Neural progenitor cell (in vitro differentiated cells): ENCODE measurements at regions not wholly inside any gene's neighbourhood (a gene's known extent, or its start where the extent isn't known, plus 50 kb on each side); places are given as distances from the start of the nearest gene placed in this dataset.
A peak's percentile ranks its signal among the peaks of the same experiment; 100 is the strongest.

Experiments used
- DNase-seq: peaks from one replicate; pipeline ENCODE4 v3.0.0-alpha.2; 2016; ENCODE audit warnings: low spot score
- H2AFZ ChIP-seq: fragments of 200-600 bp; sonication (generic); replicated peaks from 2 replicates; pipeline ENCODE4 v1.6.1; 2016; ENCODE audit warnings: antibody characterized with exemption
- H3F3A ChIP-seq: fragments of 200-600 bp; sonication (generic); 2 replicates; pipeline ENCODE4 v1.6.1; 2016; ENCODE audit warnings: antibody characterized with exemption, low read depth
- H3K27ac ChIP-seq: fragments of 200-600 bp; sonication (generic); 2 replicates; pipeline ENCODE4 v1.5.1; 2016; ENCODE audit warnings: mild to moderate bottlenecking
- H3K27me3 ChIP-seq: fragments of 200-600 bp; sonication (generic); 2 replicates; pipeline ENCODE4 v1.6.1; 2016; ENCODE audit warnings: mild to moderate bottlenecking, moderate library complexity
- H3K36me3 ChIP-seq: fragments of 200-600 bp; sonication (generic); 2 replicates; pipeline ENCODE4 v1.5.1; 2016
- H3K4me1 ChIP-seq: fragments of 200-600 bp; sonication (generic); 2 replicates; pipeline ENCODE4 v1.6.1; 2016; ENCODE audit warnings: mixed run types
- H3K4me2 ChIP-seq: fragments of 200-600 bp; sonication (generic); 2 replicates; pipeline ENCODE4 v1.6.1; 2016
- H3K4me3 ChIP-seq: fragments of 200-600 bp; sonication (generic); 2 replicates; pipeline ENCODE4 v1.5.1; 2016
- H3K79me2 ChIP-seq: fragments of 200-600 bp; sonication (generic); 2 replicates; pipeline ENCODE4 v1.6.1; 2016; ENCODE audit warnings: low read depth
- H3K9ac ChIP-seq: fragments of 200-600 bp; sonication (generic); 2 replicates; pipeline ENCODE4 v1.6.1; 2016
- H3K9me3 ChIP-seq: fragments of 200-600 bp; sonication (generic); 2 replicates; pipeline ENCODE4 v1.5.1; 2016; ENCODE audit warnings: low read depth
- H4K20me1 ChIP-seq: fragments of 200-600 bp; sonication (generic); 2 replicates; pipeline ENCODE4 v1.6.1; 2016; ENCODE audit warnings: low read depth
- H3K27ac Mint-ChIP-seq: 3 replicates; pipeline ENCODE4 v1.8.0; 2021; ENCODE audit warnings: mixed read lengths
- H3K27me3 Mint-ChIP-seq: 2 replicates; pipeline ENCODE4 v1.8.0; 2022; ENCODE audit warnings: low read depth, mild to moderate bottlenecking, inconsistent platforms, moderate library complexity, mixed read lengths; ENCODE audit not compliant: insufficient read depth
- H3K36me3 Mint-ChIP-seq: 3 replicates; pipeline ENCODE4 v1.8.0; 2021; ENCODE audit warnings: mixed read lengths
- H3K4me1 Mint-ChIP-seq: 3 replicates; pipeline ENCODE4 v1.8.0; 2021; ENCODE audit warnings: mixed read lengths
- H3K4me3 Mint-ChIP-seq: 3 replicates; pipeline ENCODE4 v1.8.0; 2021; ENCODE audit warnings: mild to moderate bottlenecking, moderate library complexity, mixed read lengths
- H3K9me3 Mint-ChIP-seq: 3 replicates; pipeline ENCODE4 v1.8.0; 2020; ENCODE audit warnings: mixed read lengths
- EZH2 ChIP-seq: fragments of 200-600 bp; sonication (generic); IDR thresholded peaks from 2 replicates; pipeline ENCODE4 v1.6.1; 2017; ENCODE audit warnings: antibody characterized with exemption, mild to moderate bottlenecking, moderate library complexity
- EZH2phosphoT487 ChIP-seq: fragments of 200-600 bp; sonication (generic); IDR thresholded peaks from 2 replicates; pipeline ENCODE4 v1.6.1; 2017; ENCODE audit warnings: antibody characterized with exemption
- TF ChIP-seq, protein P1 (sequence below): fragments of 200-600 bp; sonication (generic); IDR thresholded peaks from 2 replicates; pipeline ENCODE4 v1.5.1; 2017; ENCODE audit warnings: antibody characterized with exemption, mild to moderate bottlenecking

DNA sequence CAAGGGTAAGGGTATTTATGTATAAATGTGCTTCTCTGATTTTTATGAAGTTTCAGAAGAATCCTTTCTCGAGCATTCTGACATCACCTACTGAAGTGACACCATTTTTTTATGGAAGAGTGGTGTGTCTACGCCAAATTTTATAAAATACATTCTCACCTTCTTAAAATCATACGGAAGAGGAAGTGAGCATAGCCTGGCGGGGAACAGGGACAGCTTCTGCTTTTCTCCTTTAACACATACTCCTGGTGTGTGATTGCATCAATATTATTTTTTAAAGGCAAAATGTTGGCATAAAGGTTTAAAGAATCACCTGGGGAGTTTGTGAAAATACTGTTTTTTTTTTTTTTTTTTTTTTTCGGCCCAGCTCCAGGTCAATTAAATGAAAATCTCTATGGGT lies 733.6 kb upstream of the MAN1A1 start:
- Histone ChIP-seq H3K27me3 (no peaks in the 10 kb centered on the region), H3K9ac (no peak overlapping the region), H3K79me2 (no peaks in the 10 kb centered on the region), H3K4me1 (no peaks in the 10 kb centered on the region), H3K4me3 (no peak overlapping the region), H4K20me1 (no peaks in the 10 kb centered on the region), H3K27ac (no peak overlapping the region), H3K4me2 (no peak overlapping the region), H3K36me3 (no peaks in the 10 kb centered on the region), H3F3A (no peaks in the 10 kb centered on the region), H3K9me3 (no peaks in the 10 kb centered on the region), H2AFZ (no peak overlapping the region)
- TF ChIP-seq, protein P1, sequence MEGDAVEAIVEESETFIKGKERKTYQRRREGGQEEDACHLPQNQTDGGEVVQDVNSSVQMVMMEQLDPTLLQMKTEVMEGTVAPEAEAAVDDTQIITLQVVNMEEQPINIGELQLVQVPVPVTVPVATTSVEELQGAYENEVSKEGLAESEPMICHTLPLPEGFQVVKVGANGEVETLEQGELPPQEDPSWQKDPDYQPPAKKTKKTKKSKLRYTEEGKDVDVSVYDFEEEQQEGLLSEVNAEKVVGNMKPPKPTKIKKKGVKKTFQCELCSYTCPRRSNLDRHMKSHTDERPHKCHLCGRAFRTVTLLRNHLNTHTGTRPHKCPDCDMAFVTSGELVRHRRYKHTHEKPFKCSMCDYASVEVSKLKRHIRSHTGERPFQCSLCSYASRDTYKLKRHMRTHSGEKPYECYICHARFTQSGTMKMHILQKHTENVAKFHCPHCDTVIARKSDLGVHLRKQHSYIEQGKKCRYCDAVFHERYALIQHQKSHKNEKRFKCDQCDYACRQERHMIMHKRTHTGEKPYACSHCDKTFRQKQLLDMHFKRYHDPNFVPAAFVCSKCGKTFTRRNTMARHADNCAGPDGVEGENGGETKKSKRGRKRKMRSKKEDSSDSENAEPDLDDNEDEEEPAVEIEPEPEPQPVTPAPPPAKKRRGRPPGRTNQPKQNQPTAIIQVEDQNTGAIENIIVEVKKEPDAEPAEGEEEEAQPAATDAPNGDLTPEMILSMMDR = no peak
- TF ChIP-seq EZH2 (no peak), EZH2phosphoT487 (no peak)
- no peak overlapping the region for H3K27ac Mint-ChIP-seq
- no peaks in the 10 kb centered on the region for H3K36me3 Mint-ChIP-seq
- DNase-seq = no peak
- H3K4me3 Mint-ChIP-seq = no peak overlapping the region
- no peaks in the 10 kb centered on the region for H3K4me1 Mint-ChIP-seq
- H3K27me3 Mint-ChIP-seq = peaks cover 3% of the 10 kb centered on the region
- peaks cover 10% of the 10 kb centered on the region for H3K9me3 Mint-ChIP-seq

DNA sequence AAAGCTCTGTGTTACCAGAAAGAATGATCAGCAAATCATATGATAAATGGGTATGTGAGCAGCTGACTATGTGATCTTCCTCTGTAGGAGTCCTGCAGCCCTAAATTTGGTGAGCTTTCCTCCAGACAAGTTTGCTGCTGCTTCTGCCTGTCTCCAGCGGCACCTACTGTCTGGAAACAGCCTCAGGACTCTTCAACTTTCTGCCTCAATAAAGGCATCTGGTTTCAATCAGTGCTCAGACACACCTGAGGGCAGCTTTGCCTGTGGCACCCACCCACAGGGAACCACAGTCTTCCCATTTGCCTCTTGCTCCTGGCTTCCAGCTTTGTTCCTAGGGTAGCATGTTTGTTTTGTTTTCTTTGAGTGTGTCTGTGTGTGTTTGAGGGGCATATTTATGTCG lies 727.9 kb upstream of the MAN1A1 start:
- no peaks in the 10 kb centered on the region for H3K36me3 Mint-ChIP-seq
- peaks cover 3% of the 10 kb centered on the region for H3K27me3 Mint-ChIP-seq

DNA sequence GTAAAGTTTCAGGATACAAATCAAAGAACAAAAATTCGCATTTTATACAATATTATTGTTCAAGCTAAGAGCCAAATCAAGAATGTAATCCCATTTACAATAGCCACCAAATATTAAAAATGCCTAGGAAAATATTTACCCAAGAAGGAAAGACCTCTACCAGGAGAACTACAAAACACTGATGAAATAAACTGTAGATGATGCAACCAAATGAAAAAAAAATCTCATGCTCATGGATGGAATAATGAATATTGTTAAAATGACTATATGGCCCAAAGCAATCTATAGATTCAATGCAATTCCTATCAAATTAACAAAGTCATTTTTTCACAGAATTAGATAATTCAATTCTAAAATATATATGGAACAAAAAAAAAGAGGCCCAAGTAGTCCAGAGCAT lies 708.8 kb upstream of the MAN1A1 start:
- no peak overlapping the region for H3K27ac ChIP-seq
- no peaks in the 10 kb centered on the region for H4K20me1 ChIP-seq
- no peaks in the 10 kb centered on the region for H3K79me2 ChIP-seq
- H2AFZ ChIP-seq = no peak overlapping the region
- H3K4me1 Mint-ChIP-seq = no peaks in the 10 kb centered on the region
- no peak overlapping the region for H3K9ac ChIP-seq
- H3K36me3 Mint-ChIP-seq = no peaks in the 10 kb centered on the region
- no peak overlapping the region for H3K4me3 Mint-ChIP-seq
- no peak overlapping the region for H3K4me3 ChIP-seq
- no peak overlapping the region for H3K27ac Mint-ChIP-seq
- no peak overlapping the region for H3K4me2 ChIP-seq
- no peaks in the 10 kb centered on the region for H3K4me1 ChIP-seq
- no peaks in the 10 kb centered on the region for H3K27me3 Mint-ChIP-seq
- TF ChIP-seq, protein P1 = no peak
- no peak for TF ChIP-seq EZH2phosphoT487
- DNase-seq = no peak
- H3K27me3 ChIP-seq = no peaks in the 10 kb centered on the region
- H3F3A ChIP-seq = no peaks in the 10 kb centered on the region
- H3K9me3 ChIP-seq = no peaks in the 10 kb centered on the region
- no peaks in the 10 kb centered on the region for H3K36me3 ChIP-seq
- H3K9me3 Mint-ChIP-seq = peaks cover 12% of the 10 kb centered on the region

More for the DNA sequence above, 727.9 kb upstream of the MAN1A1 start:
- Histone ChIP-seq H4K20me1 (no peaks in the 10 kb centered on the region), H3K79me2 (no peaks in the 10 kb centered on the region), H3K27me3 (no peaks in the 10 kb centered on the region), H3K9me3 (no peaks in the 10 kb centered on the region), H3K4me1 (no peaks in the 10 kb centered on the region), H3K27ac (no peak overlapping the region), H2AFZ (no peak overlapping the region), H3K4me2 (no peak overlapping the region), H3F3A (no peaks in the 10 kb centered on the region), H3K9ac (no peak overlapping the region), H3K4me3 (no peak overlapping the region), H3K36me3 (no peaks in the 10 kb centered on the region)
- no peaks in the 10 kb centered on the region for H3K9me3 Mint-ChIP-seq
- H3K4me1 Mint-ChIP-seq = no peaks in the 10 kb centered on the region
- TF ChIP-seq EZH2 = no peak
- TF ChIP-seq, protein P1 = peak; percentile 48
- DNase-seq = peak; percentile 53
- no peak overlapping the region for H3K4me3 Mint-ChIP-seq
- H3K27ac Mint-ChIP-seq = no peak overlapping the region

DNA sequence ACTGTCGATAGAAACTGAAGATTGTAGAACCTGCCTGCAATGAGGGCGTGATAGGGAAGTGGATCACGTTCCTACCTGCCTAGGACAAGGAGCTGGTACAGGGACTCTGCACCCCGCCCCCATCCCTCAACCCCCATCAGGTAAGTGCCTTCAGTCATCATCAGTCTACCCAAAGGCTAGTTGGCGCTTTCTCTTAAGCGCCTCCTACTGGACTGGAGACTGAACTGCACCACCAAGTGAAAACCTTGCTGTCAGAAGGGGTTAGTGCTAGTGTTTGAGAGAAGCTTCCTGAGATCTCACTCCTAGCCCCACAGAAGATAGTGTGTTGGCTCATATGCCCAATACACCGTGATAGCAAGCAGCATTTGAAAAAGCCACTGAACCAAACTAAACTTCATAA lies 706.5 kb upstream of the MAN1A1 start:
- no peak overlapping the region for H3K27ac Mint-ChIP-seq
- H3K4me1 Mint-ChIP-seq = no peaks in the 10 kb centered on the region
- H3K4me1 ChIP-seq = no peaks in the 10 kb centered on the region

More for the DNA sequence above, 706.5 kb upstream of the MAN1A1 start:
- Histone ChIP-seq H3K9me3 (no peaks in the 10 kb centered on the region), H3K4me3 (no peak overlapping the region), H3K27ac (no peak overlapping the region), H3K9ac (no peak overlapping the region), H3K4me2 (no peak overlapping the region), H2AFZ (no peak overlapping the region), H3F3A (no peaks in the 10 kb centered on the region), H3K36me3 (no peaks in the 10 kb centered on the region), H4K20me1 (no peaks in the 10 kb centered on the region), H3K27me3 (no peaks in the 10 kb centered on the region), H3K79me2 (no peaks in the 10 kb centered on the region)
- peak; percentile 34 for DNase-seq
- no peaks in the 10 kb centered on the region for H3K36me3 Mint-ChIP-seq
- TF ChIP-seq, protein P1 = peak; percentile 63
- TF ChIP-seq EZH2 = no peak
- TF ChIP-seq EZH2phosphoT487 = no peak
- no peaks in the 10 kb centered on the region for H3K27me3 Mint-ChIP-seq
- H3K9me3 Mint-ChIP-seq = peaks cover 12% of the 10 kb centered on the region
- no peak overlapping the region for H3K4me3 Mint-ChIP-seq
